ENCODE measurements at regions not wholly inside any gene's neighbourhood (a gene's known extent, or its start where the extent isn't known, plus 50 kb on each side); places are given as distances from the start of the nearest gene placed in this dataset.
A peak's percentile ranks its signal among the peaks of the same experiment; 100 is the strongest.
"Not testable (repeated sequence)": the region's sequence is repeated elsewhere in the genome, so short reads cannot be mapped to it uniquely, and the experiment has no call there.

DNA sequence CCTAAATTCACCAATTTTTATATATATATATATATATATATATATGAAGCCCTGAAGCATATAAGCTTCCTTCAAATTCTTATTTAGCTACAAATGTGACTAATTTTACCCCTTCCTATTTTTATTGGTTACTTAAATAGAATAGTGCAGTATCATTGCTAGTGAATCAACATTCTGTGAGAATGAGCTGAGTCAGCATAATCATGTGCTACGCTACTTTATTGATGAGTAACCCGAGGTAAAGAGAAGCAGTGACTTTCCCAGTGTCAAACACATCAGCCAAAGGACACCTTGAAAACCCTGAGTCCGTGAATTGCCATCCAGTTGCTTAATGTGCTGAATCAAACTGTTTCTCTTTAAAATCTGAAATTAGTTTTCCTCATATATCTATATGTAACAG, 546.2 kb downstream of the DMRTA1 start:
- no peak for DNase-seq

- DNase-seq = no peak
These were observed 551.3 kb downstream of the DMRTA1 start for GRCh38 chr9:22997923-22998322.

GRCh38 chr9:23005156-23005555, 558.5 kb downstream of the DMRTA1 start:
- no peak for DNase-seq

GRCh38 chr9:23006127-23006526, 559.5 kb downstream of the DMRTA1 start:
- DNase-seq = no peak

DNA sequence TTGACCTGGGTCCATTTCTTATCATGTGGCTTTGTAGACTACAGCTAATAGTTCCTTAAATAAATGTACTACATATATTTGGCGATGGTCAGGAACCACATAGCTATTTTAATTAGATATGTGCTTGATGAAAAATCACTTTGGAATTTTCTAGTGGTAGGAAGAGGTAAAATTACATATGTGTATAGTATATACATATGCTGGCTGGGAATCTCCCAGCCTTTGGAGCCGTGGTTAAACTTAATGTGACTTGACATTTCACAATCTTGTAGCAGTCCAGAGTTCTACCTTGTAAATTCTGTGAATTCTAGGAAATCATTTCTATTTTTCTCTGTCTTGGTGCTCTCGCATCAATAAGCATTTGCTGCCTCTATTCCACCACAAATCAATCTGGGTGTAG, 565.0 kb downstream of the DMRTA1 start:
- DNase-seq = no peak

DNA sequence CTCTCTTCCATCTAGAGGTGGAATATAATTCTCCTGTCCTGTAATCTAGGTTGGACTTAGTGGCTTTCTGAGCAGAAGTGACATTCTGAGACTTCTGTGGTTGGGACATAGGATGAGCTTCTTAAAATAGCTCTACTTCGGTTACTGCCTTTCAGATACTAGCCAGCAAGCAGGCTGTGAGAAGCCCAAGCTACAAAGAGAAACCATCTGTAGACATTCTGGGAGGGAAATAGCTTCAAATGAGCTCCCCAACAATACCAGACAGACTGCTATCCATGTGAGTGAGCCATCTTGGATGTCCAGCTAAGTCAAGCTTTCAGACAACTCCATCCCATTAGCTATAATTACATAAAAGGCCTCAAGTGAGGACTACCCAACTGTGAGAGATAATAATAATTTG, 568.9 kb downstream of the DMRTA1 start:
- DNase-seq = no peak

- DNase-seq = no peak
These were observed 589.8 kb downstream of the DMRTA1 start for GRCh38 chr9:23036416-23036815.

DNA sequence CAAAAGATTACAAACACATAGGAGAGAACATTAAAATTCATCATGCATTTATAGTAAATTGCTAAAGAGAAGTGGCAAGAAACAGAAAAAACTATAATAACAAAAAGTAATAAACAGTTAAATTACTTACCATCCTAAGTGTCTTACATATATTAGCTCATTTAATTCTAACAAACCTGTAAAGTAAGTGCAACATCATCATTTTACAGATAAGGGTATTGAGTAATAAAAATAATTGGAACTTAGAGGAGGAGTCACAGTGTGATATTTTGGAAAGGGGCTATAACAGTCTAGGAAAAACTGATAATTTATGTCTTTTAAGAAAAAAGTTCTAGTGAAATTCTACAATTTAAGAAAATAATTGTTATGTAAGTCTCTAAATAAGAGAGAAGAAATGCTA, 592.8 kb downstream of the DMRTA1 start:
- DNase-seq = no peak

DNA sequence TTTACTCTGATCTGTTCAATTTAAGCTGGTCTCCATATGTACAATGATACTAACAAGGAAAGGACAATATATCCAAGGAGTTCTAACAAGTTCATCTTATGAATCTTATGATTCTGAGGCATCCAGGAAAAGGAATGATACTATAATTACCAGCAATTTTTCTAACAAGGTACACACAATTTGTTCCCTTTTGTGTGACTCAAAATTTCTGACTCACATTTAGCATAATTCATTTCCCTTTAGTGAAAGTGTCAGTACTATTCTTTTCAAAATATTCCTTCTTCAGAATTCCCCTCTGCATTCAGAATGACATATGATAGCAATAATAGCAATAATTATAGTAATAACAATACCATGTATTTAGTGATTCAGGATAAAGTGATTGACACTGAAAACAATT, 594.8 kb downstream of the DMRTA1 start:
- DNase-seq = no peak

DNA sequence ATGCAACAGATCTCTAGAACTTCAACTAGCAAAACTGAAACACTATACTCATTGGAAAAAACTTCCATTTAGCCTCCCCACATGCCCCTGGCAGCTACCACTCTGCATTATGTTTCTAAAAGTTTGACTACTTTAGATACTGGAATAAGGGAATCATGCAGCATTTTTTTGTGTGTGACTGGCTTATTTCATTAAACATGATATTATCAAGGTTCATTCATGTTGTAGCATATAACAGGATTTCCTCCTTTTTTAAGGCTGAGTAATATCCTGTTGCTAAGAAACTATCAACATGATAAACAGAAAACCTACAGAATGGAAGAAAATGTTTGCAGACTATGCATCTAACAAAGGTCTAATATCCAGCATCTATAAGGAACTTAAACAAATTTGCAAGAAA, 597.9 kb downstream of the DMRTA1 start:
- no peak for DNase-seq

DNA sequence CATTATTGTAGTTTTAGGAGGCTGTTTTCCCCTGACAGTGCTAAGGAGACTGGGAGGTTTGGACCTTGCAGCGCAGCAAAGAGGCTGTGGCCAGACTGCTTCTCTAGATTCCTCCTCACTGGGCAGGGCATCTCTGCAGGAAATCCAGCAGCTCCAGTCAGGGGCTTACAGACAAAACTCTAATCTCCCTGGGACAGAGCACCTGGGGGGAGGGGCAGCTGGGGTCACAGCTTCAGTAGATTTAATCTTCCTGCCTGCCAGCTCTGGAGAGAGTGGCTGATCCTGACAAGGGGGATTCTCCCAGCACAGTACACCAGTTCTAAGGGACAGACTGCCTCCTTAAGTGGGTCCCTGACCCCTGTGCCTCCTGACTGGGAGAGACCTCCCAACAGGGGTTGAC, 599.4 kb downstream of the DMRTA1 start:
- DNase-seq = not testable (repeated sequence)

GRCh38 chr9:23050548-23050947, 603.9 kb downstream of the DMRTA1 start:
- DNase-seq = no peak

DNA sequence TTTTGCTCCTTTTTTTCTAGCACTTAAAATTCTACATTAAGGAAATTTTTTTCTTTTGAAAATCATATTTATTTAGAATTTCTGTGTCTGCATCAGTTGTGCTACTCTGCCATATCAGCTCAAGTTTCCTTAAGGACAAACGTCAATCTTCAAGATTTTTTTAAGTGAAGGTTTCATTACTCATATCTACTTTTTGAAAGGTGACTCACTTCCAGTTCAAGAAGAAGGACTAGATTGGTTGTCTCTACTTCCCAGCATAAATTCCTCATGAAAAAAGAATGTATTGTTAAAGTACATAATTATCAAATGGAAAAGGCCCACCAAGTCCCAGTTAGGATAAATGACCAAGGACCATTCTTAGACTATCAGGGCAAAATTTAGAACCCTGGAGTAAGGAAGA, 626.5 kb downstream of the DMRTA1 start:
- DNase-seq = no peak

- DNase-seq = no peak
These were observed 633.2 kb downstream of the DMRTA1 start for GRCh38 chr9:23079798-23080197.

DNA sequence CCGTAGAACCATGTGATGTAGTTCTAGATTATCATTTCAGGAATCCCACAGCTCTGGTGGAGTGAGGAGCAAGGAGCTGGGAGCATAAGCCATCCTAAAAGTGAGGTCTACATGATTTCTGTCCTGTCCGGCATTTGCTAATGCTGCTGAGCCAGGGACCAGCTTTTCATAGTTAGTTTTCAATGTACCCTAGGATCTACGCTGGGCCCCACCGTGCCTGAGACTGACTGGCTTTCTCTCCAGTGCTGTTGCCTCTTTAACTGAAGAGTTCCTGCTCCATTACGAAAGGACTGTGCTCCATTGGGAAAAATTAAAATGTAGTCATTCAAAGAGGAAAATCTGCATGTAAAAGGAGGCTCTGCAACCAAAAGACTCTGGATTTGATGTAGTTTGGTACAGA, 634.8 kb downstream of the DMRTA1 start:
- no peak for DNase-seq

GRCh38 chr9:23088932-23089364, 642.3 kb downstream of the DMRTA1 start:
- no peak for DNase-seq

DNA sequence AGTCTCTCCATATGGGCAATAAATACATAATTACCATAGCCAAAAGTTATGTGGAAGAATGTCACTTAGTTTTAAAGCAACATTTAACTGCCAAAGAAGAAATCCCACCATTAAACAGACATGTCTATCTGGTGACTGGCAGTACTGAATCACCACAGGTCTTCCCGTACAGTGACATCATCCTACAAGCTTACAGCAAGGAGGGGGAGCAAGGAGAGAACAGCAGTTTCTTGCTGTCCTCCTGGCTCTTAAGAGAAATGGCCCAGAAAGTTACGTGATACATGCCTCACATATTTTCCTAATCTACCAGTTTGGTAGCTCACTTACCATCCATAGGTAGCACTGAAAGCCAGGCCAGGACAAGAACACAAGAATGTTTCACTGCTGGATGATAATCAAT, 671.0 kb downstream of the DMRTA1 start:
- no peak for DNase-seq

- DNase-seq = no peak
These were observed 674.0 kb downstream of the DMRTA1 start for GRCh38 chr9:23120630-23121029.

GRCh38 chr9:23123048-23123632, 676.5 kb downstream of the DMRTA1 start:
- peak in 1 of 5 experiments; percentile 1 for DNase-seq

GRCh38 chr9:23145467-23145866, 680.6 kb downstream of the ELAVL2 start:
- DNase-seq = no peak

DNA sequence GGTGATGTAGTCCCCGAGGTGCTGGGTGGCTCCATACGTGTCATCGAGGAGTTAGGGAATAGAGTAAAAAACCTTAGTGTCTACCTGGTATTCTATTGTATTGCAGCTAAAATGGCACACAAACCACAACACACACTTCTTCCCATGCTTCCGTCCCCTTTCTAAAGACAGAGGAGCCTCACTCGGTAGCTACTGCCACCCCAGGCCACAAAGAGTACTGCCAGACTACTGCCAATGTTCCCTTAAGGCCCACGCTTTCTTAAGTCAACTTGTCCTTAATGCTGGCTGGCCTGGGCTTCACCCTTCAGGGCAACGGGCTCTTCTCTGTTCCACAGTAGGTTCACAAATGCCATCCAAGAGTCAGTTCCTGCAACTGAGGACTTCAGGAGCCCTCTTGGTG, 673.0 kb downstream of the ELAVL2 start:
- no peak for DNase-seq

- DNase-seq = no peak
These were observed 665.5 kb downstream of the ELAVL2 start for GRCh38 chr9:23160491-23160890.

DNA sequence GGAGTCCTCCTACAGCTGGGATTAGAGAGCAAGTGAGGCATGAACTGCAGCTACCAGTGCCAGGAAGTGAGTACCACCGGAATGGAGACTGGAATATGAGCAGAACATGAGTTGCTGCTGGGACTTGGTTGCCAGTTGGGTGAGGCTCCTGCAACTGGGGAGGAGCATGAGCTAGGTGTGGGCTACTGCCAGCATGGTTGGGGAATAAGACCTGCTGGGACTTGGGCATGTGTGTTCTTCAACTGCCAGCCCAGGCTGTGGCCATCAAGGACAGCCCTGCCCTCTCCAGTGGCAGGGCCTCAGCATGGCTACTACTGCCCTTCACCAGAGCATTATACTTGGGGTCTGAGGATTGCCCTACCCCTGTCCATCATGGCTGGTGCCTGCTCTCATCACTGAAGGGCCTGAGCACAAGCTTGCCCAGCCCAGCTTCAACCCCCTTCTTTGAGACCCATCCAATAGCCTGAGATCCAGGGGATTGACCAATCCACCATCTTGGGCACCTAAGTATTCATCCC, 665.0 kb downstream of the ELAVL2 start:
- DNase-seq = no peak

GRCh38 chr9:23162789-23163188, 663.3 kb downstream of the ELAVL2 start:
- no peak for DNase-seq

GRCh38 chr9:23171479-23171878, 654.6 kb downstream of the ELAVL2 start:
- no peak for DNase-seq
